Hepatocyte (in vitro differentiated cells): ENCODE measurements at regions not wholly inside any gene's neighbourhood (a gene's known extent, or its start where the extent isn't known, plus 50 kb on each side); places are given as distances from the start of the nearest gene placed in this dataset.

ENCODE experiments used
- DNase-seq: peaks from one replicate; pipeline ENCODE4 v3.0.0-alpha.2; 2016; ENCODE audit warnings: low spot score
- H2AFZ ChIP-seq: fragments of 200-600 bp; sonication (generic); 2 replicates; pipeline ENCODE4 v1.6.0; 2016; ENCODE audit warnings: antibody characterized with exemption, mild to moderate bottlenecking
- H3K27ac ChIP-seq: fragments of 200-600 bp; sonication (generic); 2 replicates; pipeline ENCODE4 v1.5.1; 2016; ENCODE audit warnings: mild to moderate bottlenecking
- H3K27me3 ChIP-seq: fragments of 200-600 bp; sonication (generic); 2 replicates; pipeline ENCODE4 v1.6.1; 2016
- H3K36me3 ChIP-seq: fragments of 200-600 bp; sonication (generic); replicated peaks from 2 replicates; pipeline ENCODE4 v1.5.1; 2016; ENCODE audit warnings: low read depth; ENCODE audit not compliant: insufficient read depth
- H3K4me1 ChIP-seq: fragments of 200-600 bp; sonication (generic); 2 replicates; pipeline ENCODE4 v1.5.1; 2016; ENCODE audit warnings: mild to moderate bottlenecking, moderate library complexity; ENCODE audit not compliant: insufficient read depth
- H3K4me2 ChIP-seq: fragments of 200-600 bp; sonication (generic); 2 replicates; pipeline ENCODE4 v1.6.0; 2016
- H3K4me3 ChIP-seq: fragments of 200-600 bp; sonication (generic); 2 replicates; pipeline ENCODE4 v1.5.1; 2016; ENCODE audit warnings: mild to moderate bottlenecking
- H3K79me2 ChIP-seq: fragments of 200-600 bp; sonication (generic); 2 replicates; pipeline ENCODE4 v1.6.0; 2017; ENCODE audit warnings: mild to moderate bottlenecking
- H3K9me2 ChIP-seq: fragments of 200-600 bp; sonication (generic); replicated peaks from 2 replicates; pipeline ENCODE4 v1.6.0; 2017; ENCODE audit warnings: mild to moderate bottlenecking; ENCODE audit not compliant: insufficient read depth
- H3K9me3 ChIP-seq: fragments of 200-600 bp; sonication (generic); 2 replicates; pipeline ENCODE4 v1.5.1; 2016; ENCODE audit warnings: low read depth, mild to moderate bottlenecking
- H4K20me1 ChIP-seq: fragments of 200-600 bp; sonication (generic); 2 replicates; pipeline ENCODE4 v1.6.0; 2016; ENCODE audit warnings: mild to moderate bottlenecking; ENCODE audit not compliant: insufficient read depth, poor library complexity, severe bottlenecking
- CTCF ChIP-seq: fragments of 200-600 bp; sonication (generic); IDR thresholded peaks from 2 replicates; pipeline ENCODE4 v1.5.1; 2016; ENCODE audit warnings: antibody characterized with exemption, mild to moderate bottlenecking; ENCODE audit not compliant: poor library complexity
- EZH2 ChIP-seq: fragments of 200-600 bp; sonication (generic); IDR thresholded peaks from 2 replicates; pipeline ENCODE4 v1.6.1; 2016; ENCODE audit warnings: antibody characterized with exemption, mild to moderate bottlenecking, borderline replicate concordance
- EZH2phosphoT487 ChIP-seq: fragments of 200-600 bp; sonication (generic); IDR thresholded peaks from one replicate; pipeline ENCODE4 v1.6.1; 2018; ENCODE audit warnings: antibody characterized with exemption, mild to moderate bottlenecking, low read depth, moderate library complexity; ENCODE audit not compliant: unreplicated experiment, severe bottlenecking
- WGBS: methylation state at CpG from one replicate; pipeline ENCODE4 v1.1.6; 2016; ENCODE audit warnings: low lambda C conversion rate; ENCODE audit errors: missing lambda C conversion rate; 5-methylcytosine and 5-hydroxymethylcytosine counted together

DNA sequence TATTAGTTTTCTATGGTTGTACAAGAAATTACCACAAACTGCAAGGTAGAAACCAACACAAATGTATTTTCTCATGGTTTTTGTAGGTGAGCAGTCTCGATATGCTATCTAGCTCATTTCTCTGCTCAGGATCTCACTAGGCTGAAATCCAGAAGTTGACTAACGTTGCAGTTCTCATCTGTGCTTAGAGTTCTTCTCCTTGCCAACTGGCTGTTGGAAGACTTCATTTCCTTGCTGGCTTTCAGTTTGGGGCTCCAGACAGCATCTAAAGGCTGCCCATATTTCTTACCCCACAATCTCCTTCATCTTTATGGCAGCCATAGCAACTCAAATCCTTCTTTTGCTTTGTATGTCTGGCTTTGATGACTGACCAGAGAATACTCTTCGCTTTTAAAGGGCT lies 362.6 kb upstream of the ADGRL4 start:
- H3K79me2 ChIP-seq: no peaks in the 10 kb centered on the region
- H3K9me3 ChIP-seq: no peaks in the 10 kb centered on the region
- TF ChIP-seq CTCF (no peak), EZH2phosphoT487 (no peak), EZH2 (no peak)
- H3K36me3 ChIP-seq: no peaks in the 10 kb centered on the region
- H3K4me3 ChIP-seq: no peak overlapping the region
- no peaks in the 10 kb centered on the region for H3K27me3 ChIP-seq
- 87% methylated on average over 3 of the region's 3 CpGs for WGBS
- H2AFZ ChIP-seq: no peak overlapping the region
- no peaks in the 10 kb centered on the region for H3K4me1 ChIP-seq
- no peaks in the 10 kb centered on the region for H3K9me2 ChIP-seq
- no peaks in the 10 kb centered on the region for H4K20me1 ChIP-seq
- no peak overlapping the region for H3K27ac ChIP-seq
- H3K4me2 ChIP-seq: no peak overlapping the region
- no peak for DNase-seq

GRCh38 chr1:79364896-79365295 lies 358.4 kb upstream of the ADGRL4 start:
- Histone ChIP-seq H4K20me1 (no peaks in the 10 kb centered on the region), H3K4me1 (no peaks in the 10 kb centered on the region), H3K27me3 (no peaks in the 10 kb centered on the region), H3K4me2 (no peak overlapping the region), H3K4me3 (no peak overlapping the region), H2AFZ (no peak overlapping the region), H3K9me2 (no peaks in the 10 kb centered on the region), H3K36me3 (no peaks in the 10 kb centered on the region), H3K9me3 (no peaks in the 10 kb centered on the region), H3K79me2 (no peaks in the 10 kb centered on the region), H3K27ac (no peak overlapping the region)
- WGBS: 82% methylated on average over 1 of the region's 1 CpG
- TF ChIP-seq EZH2 (no peak), EZH2phosphoT487 (no peak), CTCF (no peak)
- no peak for DNase-seq

DNA sequence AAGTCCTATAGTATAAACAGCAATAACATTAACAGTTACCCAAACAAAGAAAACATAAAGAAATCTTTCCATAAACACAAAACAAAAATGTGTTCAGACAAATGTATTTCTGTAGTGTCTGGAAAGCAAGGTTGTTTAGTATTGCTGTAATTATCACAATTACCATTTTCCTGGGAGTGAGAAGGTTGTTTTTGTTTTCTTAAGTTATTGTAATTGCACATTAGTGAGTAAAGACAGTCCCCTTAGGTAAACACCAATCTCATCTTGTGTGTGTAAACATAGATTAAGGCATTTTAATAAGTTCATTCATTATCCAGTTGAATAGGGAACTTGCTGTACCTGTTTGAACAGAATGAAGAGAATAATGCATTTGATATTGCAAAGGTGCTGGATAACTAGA lies 356.9 kb upstream of the ADGRL4 start:
- H3K9me3 ChIP-seq: no peaks in the 10 kb centered on the region
- H3K4me2 ChIP-seq: no peak overlapping the region
- no peaks in the 10 kb centered on the region for H3K4me1 ChIP-seq
- H4K20me1 ChIP-seq: no peaks in the 10 kb centered on the region
- H3K27me3 ChIP-seq: no peaks in the 10 kb centered on the region
- no peak for DNase-seq
- H3K79me2 ChIP-seq: no peaks in the 10 kb centered on the region
- H3K9me2 ChIP-seq: no peaks in the 10 kb centered on the region
- H3K36me3 ChIP-seq: no peaks in the 10 kb centered on the region
- H3K27ac ChIP-seq: no peak overlapping the region
- TF ChIP-seq CTCF (no peak), EZH2 (no peak), EZH2phosphoT487 (no peak)
- H3K4me3 ChIP-seq: no peak overlapping the region
- no peak overlapping the region for H2AFZ ChIP-seq

GRCh38 chr1:79362470-79362869 lies 355.9 kb upstream of the ADGRL4 start:
- Histone ChIP-seq H3K4me3 (no peak overlapping the region), H3K79me2 (no peaks in the 10 kb centered on the region), H3K4me2 (no peak overlapping the region), H3K9me3 (no peaks in the 10 kb centered on the region), H3K27me3 (no peaks in the 10 kb centered on the region), H2AFZ (no peak overlapping the region), H4K20me1 (no peaks in the 10 kb centered on the region), H3K27ac (no peak overlapping the region), H3K9me2 (no peaks in the 10 kb centered on the region), H3K36me3 (no peaks in the 10 kb centered on the region), H3K4me1 (no peaks in the 10 kb centered on the region)
- WGBS: 81% methylated on average over 3 of the region's 3 CpGs
- no peak for DNase-seq
- TF ChIP-seq EZH2phosphoT487 (no peak), EZH2 (no peak), CTCF (no peak)
